Panc1 (cell line): ENCODE measurements at regions not wholly inside any gene's neighbourhood (a gene's known extent, or its start where the extent isn't known, plus 50 kb on each side); places are given as distances from the start of the nearest gene placed in this dataset.

Experiments
- ATAC-seq: fragments of 200-7000 bp; cut with Tn5 transposase; 2 replicates; pipeline ENCODE4 v1.9.1; 2020; ENCODE audit warnings: mild to moderate bottlenecking, moderate library complexity
- BruUV-seq: library from RNA; stranded (reverse); fragments of 400-500 nt; replicated peaks from 2 replicates; lab custom pipeline; 2021; lab: Mats Ljungman, UMichigan
- CTCF ChIA-PET: fragments of 300-600 bp; sonication (Branson Sonifier 250); formaldehyde crosslinking; loops from one replicate; lab custom pipeline; 2022; ENCODE audit warnings: antibody characterized with exemption; lab: Charles Lee
- POLR2A ChIA-PET: fragments of 300-600 bp; sonication (Branson Sonifier 250); formaldehyde crosslinking; loops from one replicate; lab custom pipeline; 2022; ENCODE audit warnings: antibody characterized with exemption; lab: Charles Lee
- DNase-seq: peaks from one replicate; pipeline ENCODE4 v3.0.0-alpha.2; 2010; ENCODE audit warnings: low read depth, low spot score
- H3K27ac ChIP-seq: 2 replicates; pipeline ENCODE4 v1.5.1; 2011; ENCODE audit warnings: mild to moderate bottlenecking, low read length, inconsistent platforms
- H3K27me3 ChIP-seq: fragments of 200-500 bp; sonication (Bioruptor generic); 2 replicates; pipeline ENCODE4 v1.6.0; 2014; ENCODE audit warnings: low read length, inconsistent platforms; ENCODE audit not compliant: control insufficient read depth, insufficient read depth
- H3K36me3 ChIP-seq: fragments of 200-500 bp; sonication (Bioruptor generic); 2 replicates; pipeline ENCODE4 v1.5.1; 2014; ENCODE audit warnings: inconsistent platforms, mild to moderate bottlenecking, low read length, moderate library complexity; ENCODE audit not compliant: control insufficient read depth, insufficient read depth
- H3K4me1 ChIP-seq: 2 replicates; pipeline ENCODE4 v1.5.1; 2011; ENCODE audit warnings: inconsistent platforms, mild to moderate bottlenecking, low read length, moderate library complexity; ENCODE audit not compliant: control insufficient read depth, insufficient read depth
- H3K4me3 ChIP-seq, 2 experiments: 2 replicates each; pipeline ENCODE4 v1.5.1; 2011 to 2012; ENCODE audit warnings: low read depth in 2 of 2, low read length in 2 of 2, mild to moderate bottlenecking in 2 of 2, inconsistent platforms in 1 of 2, moderate library complexity in 1 of 2
- H3K9me3 ChIP-seq: fragments of 200-500 bp; sonication (Bioruptor generic); 2 replicates; pipeline ENCODE4 v1.5.1; 2014; ENCODE audit warnings: low read depth, mild to moderate bottlenecking, inconsistent platforms, low read length, moderate library complexity; ENCODE audit not compliant: control insufficient read depth, insufficient read depth
- CTCF ChIP-seq: fragments of 450-650 bp; IDR thresholded peaks from 2 replicates; pipeline ENCODE4 v1.5.1; 2017; ENCODE audit warnings: mild to moderate bottlenecking
- POLR2AphosphoS5 ChIP-seq: IDR thresholded peaks from 2 replicates; pipeline ENCODE4 v1.6.1; 2012; ENCODE audit warnings: mild to moderate bottlenecking, low read depth, low read length, moderate library complexity
- SIN3A ChIP-seq: IDR thresholded peaks from 2 replicates; pipeline ENCODE4 v1.6.1; 2012; ENCODE audit warnings: low read depth, mild to moderate bottlenecking, low read length, moderate library complexity, borderline replicate concordance; ENCODE audit not compliant: insufficient read depth
- TCF7L2 ChIP-seq: IDR thresholded peaks from 2 replicates; pipeline ENCODE4 v1.6.1; 2011; ENCODE audit warnings: mild to moderate bottlenecking, low read depth, low read length, inconsistent platforms
- in situ Hi-C: cut with HindIII; loops from 2 replicates; pipeline ENCODE4 v1.10.0; 2016; ENCODE audit warnings: low sequenced_read_pairs, low pct_unique_long_range_greater_than_20kb
- intact Hi-C: fragments of 100-400 bp; cut with micrococcal nuclease; formaldehyde crosslinking; loops from one replicate; pipeline ENCODE4 v1.10.0; 2022; ENCODE audit not compliant: unreplicated experiment
- TF ChIP-seq, protein P1 (sequence below), 2 experiments: IDR thresholded peaks; 2 replicates each; pipeline ENCODE4 v1.6.1; 2011 to 2012; ENCODE audit warnings: low read depth in 2 of 2, control low read depth in 1 of 2, low read length in 1 of 2, mild to moderate bottlenecking in 1 of 2, moderate library complexity in 1 of 2; ENCODE audit not compliant: insufficient read depth in 1 of 2

DNA sequence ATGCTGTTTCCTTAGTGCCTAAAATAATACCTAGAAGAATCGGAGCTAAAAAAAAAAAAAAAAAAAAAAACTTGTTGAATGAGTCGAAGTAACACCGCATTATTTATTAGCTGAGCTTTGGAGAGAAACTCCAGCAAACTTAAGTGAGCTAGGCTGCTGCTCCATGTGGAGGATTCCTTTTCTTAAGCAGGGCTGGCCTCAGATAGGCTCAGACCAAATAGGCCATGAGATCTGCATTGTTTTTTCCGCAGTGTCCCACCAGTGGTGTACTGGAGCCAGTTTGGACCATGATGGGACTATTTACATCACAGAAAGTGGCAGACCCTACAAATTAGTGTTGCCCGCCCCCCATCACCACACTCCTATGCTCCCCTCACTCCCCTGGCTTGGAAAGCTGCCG is 341.4 kb downstream of the DTWD2 start:
- ChIA-PET CTCF (no interaction called here), POLR2A (no interaction called here)
- in situ Hi-C loops (no loop called here), intact Hi-C loops (no loop called here)
- no peaks in the 10 kb centered on the region for H3K9me3 ChIP-seq
- ATAC-seq (no peak), DNase-seq (no peak)
- no TSS peak for BruUV-seq
- H3K27ac ChIP-seq: no peak overlapping the region
- no peak for TF ChIP-seq TCF7L2
- no peak for TF ChIP-seq SIN3A
- TF ChIP-seq, protein P1, sequence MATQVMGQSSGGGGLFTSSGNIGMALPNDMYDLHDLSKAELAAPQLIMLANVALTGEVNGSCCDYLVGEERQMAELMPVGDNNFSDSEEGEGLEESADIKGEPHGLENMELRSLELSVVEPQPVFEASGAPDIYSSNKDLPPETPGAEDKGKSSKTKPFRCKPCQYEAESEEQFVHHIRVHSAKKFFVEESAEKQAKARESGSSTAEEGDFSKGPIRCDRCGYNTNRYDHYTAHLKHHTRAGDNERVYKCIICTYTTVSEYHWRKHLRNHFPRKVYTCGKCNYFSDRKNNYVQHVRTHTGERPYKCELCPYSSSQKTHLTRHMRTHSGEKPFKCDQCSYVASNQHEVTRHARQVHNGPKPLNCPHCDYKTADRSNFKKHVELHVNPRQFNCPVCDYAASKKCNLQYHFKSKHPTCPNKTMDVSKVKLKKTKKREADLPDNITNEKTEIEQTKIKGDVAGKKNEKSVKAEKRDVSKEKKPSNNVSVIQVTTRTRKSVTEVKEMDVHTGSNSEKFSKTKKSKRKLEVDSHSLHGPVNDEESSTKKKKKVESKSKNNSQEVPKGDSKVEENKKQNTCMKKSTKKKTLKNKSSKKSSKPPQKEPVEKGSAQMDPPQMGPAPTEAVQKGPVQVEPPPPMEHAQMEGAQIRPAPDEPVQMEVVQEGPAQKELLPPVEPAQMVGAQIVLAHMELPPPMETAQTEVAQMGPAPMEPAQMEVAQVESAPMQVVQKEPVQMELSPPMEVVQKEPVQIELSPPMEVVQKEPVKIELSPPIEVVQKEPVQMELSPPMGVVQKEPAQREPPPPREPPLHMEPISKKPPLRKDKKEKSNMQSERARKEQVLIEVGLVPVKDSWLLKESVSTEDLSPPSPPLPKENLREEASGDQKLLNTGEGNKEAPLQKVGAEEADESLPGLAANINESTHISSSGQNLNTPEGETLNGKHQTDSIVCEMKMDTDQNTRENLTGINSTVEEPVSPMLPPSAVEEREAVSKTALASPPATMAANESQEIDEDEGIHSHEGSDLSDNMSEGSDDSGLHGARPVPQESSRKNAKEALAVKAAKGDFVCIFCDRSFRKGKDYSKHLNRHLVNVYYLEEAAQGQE (IDR thresholded peaks at IDR 0.05; ENCODE audit: insufficient read depth in 1 of 2, low read depth in 2 of 2, low read length in 1 of 2): no peak
- no peak for TF ChIP-seq POLR2AphosphoS5
- no peak for TF ChIP-seq CTCF
- H3K36me3 ChIP-seq: no peaks in the 10 kb centered on the region
- no peaks in the 10 kb centered on the region for H3K4me1 ChIP-seq
- H3K4me3 ChIP-seq: no peak overlapping the region
- H3K27me3 ChIP-seq: no peaks in the 10 kb centered on the region

DNA sequence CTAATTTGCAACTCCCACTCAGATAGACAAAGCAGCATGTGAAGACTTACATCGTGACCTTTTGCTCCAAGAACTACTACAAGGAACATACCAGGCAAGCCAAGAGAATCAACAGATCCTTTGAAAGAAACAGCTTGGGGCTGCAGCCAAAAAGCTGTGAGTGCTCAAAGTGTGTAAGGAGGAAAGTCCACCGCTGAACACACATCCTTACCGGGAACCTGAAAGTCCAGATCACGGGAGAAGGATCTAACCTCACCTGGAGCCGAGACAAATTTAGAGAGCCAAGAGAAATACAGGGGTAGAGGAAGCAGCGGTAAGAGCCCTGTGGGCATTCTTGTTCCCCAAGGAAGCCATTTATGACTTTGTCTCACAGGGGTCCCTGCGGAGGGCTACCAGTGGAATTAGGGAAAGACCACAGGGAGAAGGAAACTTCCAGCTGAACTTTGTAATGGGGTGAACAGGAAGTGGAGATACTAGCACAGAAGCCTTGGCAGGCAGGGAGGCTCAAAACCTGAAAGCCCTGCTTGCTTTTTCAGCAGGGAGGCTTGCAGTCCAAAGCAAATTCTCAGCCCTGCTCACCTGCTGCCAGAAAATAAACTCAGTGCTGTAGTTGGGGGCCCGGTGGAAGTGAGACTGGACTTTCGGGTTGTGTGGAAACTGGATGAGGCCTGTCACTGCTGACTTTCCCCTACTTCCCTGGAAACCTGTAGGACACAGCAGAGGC is 350.2 kb downstream of the DTWD2 start:
- TF ChIP-seq CTCF (no peak), POLR2AphosphoS5 (no peak), SIN3A (no peak), TCF7L2 (no peak)
- TF ChIP-seq, protein P1 (IDR thresholded peaks at IDR 0.05; ENCODE audit: insufficient read depth in 1 of 2, low read depth in 2 of 2, low read length in 1 of 2): no peak
- DNase-seq (no peak), ATAC-seq (no peak)
- ChIA-PET CTCF (no interaction called here), POLR2A (no interaction called here)
- H3K4me3 ChIP-seq: no peak overlapping the region
- no peaks in the 10 kb centered on the region for H3K36me3 ChIP-seq
- no peaks in the 10 kb centered on the region for H3K4me1 ChIP-seq
- H3K9me3 ChIP-seq: 0 out of 2 replicates have a peak, but pooled peaks cover 5% of the 10 kb centered on the region
- no peak overlapping the region for H3K27ac ChIP-seq
- H3K27me3 ChIP-seq: no peaks in the 10 kb centered on the region
- intact Hi-C loops: no loop called here
- in situ Hi-C loops: no loop called here
- BruUV-seq: no TSS peak
